GM23338 (cell line): ENCODE measurements at regions not wholly inside any gene's neighbourhood (a gene's known extent, or its start where the extent isn't known, plus 50 kb on each side); places are given as distances from the start of the nearest gene placed in this dataset.

ENCODE experiments used
- CREB1 ChIP-seq: fragments of 250-450 bp; sonication (Bioruptor Pico); IDR thresholded peaks from 2 replicates; pipeline ENCODE4 v1.5.0; 2020; ENCODE audit warnings: low read depth, mild to moderate bottlenecking, moderate library complexity
- CTCF ChIP-seq, 2 experiments: fragments of 200-600 bp in 1 of 2; sonication (generic) in 1 of 2; conservative IDR thresholded peaks; 2 replicates each; pipeline versions ENCODE4 v1.5.1 to v1.6.1; 2016 to 2017; ENCODE audit warnings: antibody characterized with exemption in 2 of 2, low read depth in 2 of 2, mild to moderate bottlenecking in 2 of 2, moderate library complexity in 1 of 2
- ETS1 ChIP-seq: IDR thresholded peaks from 2 replicates; pipeline ENCODE4 v1.6.1; 2016; ENCODE audit warnings: antibody characterized with exemption
- EZH2 ChIP-seq: fragments of 200-600 bp; sonication (generic); IDR thresholded peaks from one replicate; pipeline ENCODE4 v1.8.0; 2017; ENCODE audit warnings: antibody characterized with exemption, mild to moderate bottlenecking, low read depth; ENCODE audit not compliant: unreplicated experiment
- EZH2phosphoT487 ChIP-seq: fragments of 200-600 bp; sonication (generic); IDR thresholded peaks from one replicate; pipeline ENCODE4 v1.8.1; 2018; ENCODE audit warnings: antibody characterized with exemption; ENCODE audit not compliant: unreplicated experiment
- NANOG ChIP-seq: IDR thresholded peaks from 2 replicates; pipeline ENCODE4 v1.6.1; 2016; ENCODE audit warnings: antibody characterized with exemption, borderline replicate concordance
- POLR2AphosphoS5 ChIP-seq: IDR thresholded peaks from 2 replicates; pipeline ENCODE4 v1.6.1; 2016; ENCODE audit warnings: antibody characterized with exemption, low read depth
- REST ChIP-seq: IDR thresholded peaks from one replicate; pipeline ENCODE4 v1.6.1; 2018; ENCODE audit warnings: antibody characterized with exemption; ENCODE audit not compliant: unreplicated experiment
- STAT1 ChIP-seq: IDR thresholded peaks from one replicate; pipeline ENCODE4 v1.6.1; 2016; ENCODE audit warnings: antibody characterized with exemption; ENCODE audit not compliant: unreplicated experiment
- ZNF114 ChIP-seq: fragments of 250-450 bp; sonication (Bioruptor Pico); IDR thresholded peaks from 2 replicates; pipeline ENCODE4 v1.5.0; 2020; ENCODE audit warnings: mild to moderate bottlenecking, moderate library complexity
- ZNF331 ChIP-seq: fragments of 250-450 bp; sonication (Bioruptor Pico); IDR thresholded peaks from 2 replicates; pipeline ENCODE4 v1.5.0; 2020; ENCODE audit warnings: low read depth, mild to moderate bottlenecking, moderate library complexity
- ZNF462 ChIP-seq: fragments of 250-450 bp; sonication (Bioruptor Pico); IDR thresholded peaks from 2 replicates; pipeline ENCODE4 v1.5.0; 2020; ENCODE audit warnings: mild to moderate bottlenecking, moderate library complexity

DNA sequence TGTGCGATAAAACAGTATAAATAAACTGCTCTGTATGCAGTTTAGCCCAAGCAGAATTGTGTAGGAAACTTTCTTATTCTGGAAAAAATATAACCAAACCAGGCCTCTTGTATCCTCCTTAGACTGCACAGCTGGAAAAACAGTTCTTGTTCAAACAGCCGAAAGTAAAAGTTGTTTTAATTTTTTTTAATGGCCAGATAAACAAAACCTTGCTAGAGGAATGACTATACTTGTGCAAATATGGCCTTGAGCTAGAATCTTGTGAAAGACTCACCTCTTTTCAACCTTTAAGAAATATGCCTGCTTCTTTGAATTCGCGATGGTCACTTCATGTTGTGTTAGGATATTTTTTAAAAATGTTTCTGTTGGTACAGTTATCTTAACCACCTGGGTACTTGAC is 114.5 kb upstream of the MAF start:
- TF ChIP-seq CTCF (conservative IDR thresholded peaks at IDR 0.05; ENCODE audit: low read depth in 2 of 2) = no peak
- TF ChIP-seq EZH2 = no peak
- no peak for TF ChIP-seq POLR2AphosphoS5
- no peak for TF ChIP-seq REST
- no peak for TF ChIP-seq CREB1 (CRISPR knock-in tag)
- TF ChIP-seq ZNF331 (CRISPR knock-in tag) = no peak
- no peak for TF ChIP-seq EZH2phosphoT487
- no peak for TF ChIP-seq ETS1
- no peak for TF ChIP-seq ZNF462 (CRISPR knock-in tag)
- no peak for TF ChIP-seq STAT1
- no peak for TF ChIP-seq ZNF114 (CRISPR knock-in tag)
- no peak for TF ChIP-seq NANOG
